K562 (cell line): ENCODE measurements at regions not wholly inside any gene's neighbourhood (a gene's known extent, or its start where the extent isn't known, plus 50 kb on each side); places are given as distances from the start of the nearest gene placed in this dataset.

Experiments
- ARID3B ChIP-seq: fragments of 250-450 bp; sonication (Bioruptor Pico); IDR thresholded peaks from 2 replicates; pipeline ENCODE4 v1.4.0; 2020; ENCODE audit warnings: borderline replicate concordance
- C11orf30 ChIP-seq: fragments of 450-650 bp; IDR thresholded peaks from 2 replicates; pipeline ENCODE4 v1.6.1; 2016; ENCODE audit warnings: low read depth, mild to moderate bottlenecking
- CHD2 ChIP-seq: IDR thresholded peaks from 2 replicates; pipeline ENCODE4 v1.6.1; 2011; ENCODE audit warnings: low read depth, low read length
- ELF1 ChIP-seq: fragments of 200-800 bp; sonication (Bioruptor generic); IDR thresholded peaks from 2 replicates; pipeline ENCODE4 v1.6.1; 2016; ENCODE audit warnings: missing genetic modification characterization, missing compliant biosample characterization
- ELF4 ChIP-seq: fragments of 450-650 bp; formaldehyde crosslinking; IDR thresholded peaks from 2 replicates; pipeline ENCODE4 v1.4.0; 2022; ENCODE audit warnings: missing genetic modification characterization
- HNRNPUL1 ChIP-seq: fragments of 200-400 bp; formaldehyde crosslinking; IDR thresholded peaks from 2 replicates; pipeline ENCODE4 v1.6.1; 2017; ENCODE audit warnings: low read length
- MAFK ChIP-seq: IDR thresholded peaks from 2 replicates; pipeline ENCODE4 v1.6.1; 2011; ENCODE audit warnings: low read length, improper control_type of control experiment
- MEIS2 ChIP-seq: fragments of 450-650 bp; IDR thresholded peaks from 2 replicates; pipeline ENCODE4 v1.6.1; 2014; ENCODE audit warnings: mild to moderate bottlenecking; ENCODE audit not compliant: partially characterized antibody
- POLR2AphosphoS2 ChIP-seq: IDR thresholded peaks from 2 replicates; pipeline ENCODE4 v1.6.1; 2012; ENCODE audit warnings: low read length, improper control_type of control experiment
- RBM39 ChIP-seq: fragments of 200-400 bp; formaldehyde crosslinking; optimal IDR thresholded peaks from 2 replicates; pipeline ENCODE3; 2018; ENCODE audit warnings: low read depth, low read length
- SRSF3 ChIP-seq: fragments of 200-400 bp; formaldehyde crosslinking; IDR thresholded peaks from 2 replicates; pipeline ENCODE4 v1.6.1; 2016; ENCODE audit warnings: mild to moderate bottlenecking, low read length, moderate library complexity; ENCODE audit not compliant: insufficient read depth
- ZBTB12 ChIP-seq: fragments of 250-450 bp; sonication (Bioruptor Pico); IDR thresholded peaks from 2 replicates; pipeline ENCODE4 v1.4.0; 2020
- ZC3H4 ChIP-seq: sonication (generic); formaldehyde crosslinking; IDR thresholded peaks from 2 replicates; pipeline ENCODE4 v1.9.0; 2021; ENCODE audit warnings: missing genetic modification reagents, borderline replicate concordance
- ZFX ChIP-seq: sonication (generic); formaldehyde crosslinking; IDR thresholded peaks from 2 replicates; pipeline ENCODE4 v1.8.0; 2022; ENCODE audit warnings: mild to moderate bottlenecking, missing genetic modification reagents, moderate library complexity
- ZNF174 ChIP-seq: fragments of 250-450 bp; sonication (Bioruptor Pico); IDR thresholded peaks from 2 replicates; pipeline ENCODE4 v1.4.0; 2020; ENCODE audit warnings: mild to moderate bottlenecking
- ZNF184 ChIP-seq: sonication (generic); formaldehyde crosslinking; IDR thresholded peaks from 2 replicates; pipeline ENCODE4 v1.5.0; 2020; ENCODE audit warnings: missing genetic modification reagents
- ZNF408 ChIP-seq: fragments of 250-450 bp; sonication (Bioruptor Pico); IDR thresholded peaks from 2 replicates; pipeline ENCODE4 v1.4.0; 2020; ENCODE audit warnings: low read depth, mild to moderate bottlenecking, moderate library complexity
- ZNF41 ChIP-seq: fragments of 250-450 bp; sonication (Bioruptor Pico); conservative IDR thresholded peaks from 2 replicates; pipeline ENCODE4 v1.4.0; 2020; ENCODE audit warnings: mild to moderate bottlenecking
- ZNF589 ChIP-seq: fragments of 200-800 bp; sonication (Bioruptor generic); IDR thresholded peaks from 2 replicates; pipeline ENCODE4 v1.6.1; 2016; ENCODE audit warnings: low read depth, missing genetic modification characterization, missing compliant biosample characterization
- ZNF592 ChIP-seq: fragments of 450-650 bp; IDR thresholded peaks from 2 replicates; pipeline ENCODE4 v1.6.1; 2017; ENCODE audit warnings: antibody characterized with exemption, mild to moderate bottlenecking
- ZNF764 ChIP-seq: fragments of 250-450 bp; sonication (Bioruptor Pico); IDR thresholded peaks from 2 replicates; pipeline ENCODE4 v1.4.0; 2020; ENCODE audit warnings: low read depth, mild to moderate bottlenecking, moderate library complexity
- ZSCAN32 ChIP-seq: fragments of 450-650 bp; formaldehyde crosslinking; IDR thresholded peaks from 2 replicates; pipeline ENCODE4 v1.4.0; 2020; ENCODE audit warnings: mild to moderate bottlenecking, moderate library complexity

GRCh38 chr7:7099584-7100014, 82.7 kb upstream of the C1GALT1 start (continued):
- TF ChIP-seq SRSF3 (no peak), POLR2AphosphoS2 (no peak), ZNF592 (peak; percentile 92), ZNF41 (CRISPR knock-in tag) (no peak), ZSCAN32 (CRISPR knock-in tag) (no peak), HNRNPUL1 (no peak), ELF4 (CRISPR knock-in tag) (0 out of 2 replicates have a peak, but pooled peaks have one; percentile 36), ZNF174 (no peak), C11orf30 (peak; percentile 100), CHD2 (no peak), ZNF408 (CRISPR knock-in tag) (no peak), MEIS2 (peak; percentile 40), MAFK (peak; percentile 100), ZBTB12 (CRISPR knock-in tag) (no peak), ZFX (CRISPR knock-in tag) (no peak), ZNF764 (no peak), ZC3H4 (CRISPR knock-in tag) (no peak), ZNF589 (CRISPR knock-in tag) (no peak), ELF1 (tag) (peak; percentile 42), ARID3B (CRISPR knock-in tag) (no peak), ZNF184 (no peak), RBM39 (no peak)
